Adipocyte (in vitro differentiated cells): ENCODE measurements at regions not wholly inside any gene's neighbourhood (a gene's known extent, or its start where the extent isn't known, plus 50 kb on each side); places are given as distances from the start of the nearest gene placed in this dataset.

ENCODE experiments used
- DNase-seq: peaks from one replicate; pipeline ENCODE4 v3.0.0-alpha.2; 2015; ENCODE audit warnings: low read depth
- H3K27me3 ChIP-seq: replicated peaks from 2 replicates; pipeline ENCODE4 v1.7.0; 2013; ENCODE audit warnings: mild to moderate bottlenecking, low read length, moderate library complexity; ENCODE audit not compliant: control insufficient read depth, insufficient read depth
- H3K36me3 ChIP-seq: 2 replicates; pipeline ENCODE4 v1.7.0; 2013; ENCODE audit warnings: low read length, mild to moderate bottlenecking, moderate library complexity; ENCODE audit not compliant: control insufficient read depth, insufficient read depth, severe bottlenecking
- H3K4me1 ChIP-seq: 2 replicates; pipeline ENCODE4 v1.7.0; 2013; ENCODE audit warnings: mild to moderate bottlenecking, low read length, moderate library complexity; ENCODE audit not compliant: control insufficient read depth, insufficient read depth
- H3K4me3 ChIP-seq: 2 replicates; pipeline ENCODE4 v1.7.0; 2013; ENCODE audit warnings: mild to moderate bottlenecking, low read length, moderate library complexity
- H3K9ac ChIP-seq: 2 replicates; pipeline ENCODE4 v1.7.0; 2013; ENCODE audit warnings: mild to moderate bottlenecking, low read length, moderate library complexity
- H3K9me3 ChIP-seq: 2 replicates; pipeline ENCODE4 v1.7.0; 2013; ENCODE audit warnings: mild to moderate bottlenecking, low read length, moderate library complexity; ENCODE audit not compliant: control insufficient read depth

DNA sequence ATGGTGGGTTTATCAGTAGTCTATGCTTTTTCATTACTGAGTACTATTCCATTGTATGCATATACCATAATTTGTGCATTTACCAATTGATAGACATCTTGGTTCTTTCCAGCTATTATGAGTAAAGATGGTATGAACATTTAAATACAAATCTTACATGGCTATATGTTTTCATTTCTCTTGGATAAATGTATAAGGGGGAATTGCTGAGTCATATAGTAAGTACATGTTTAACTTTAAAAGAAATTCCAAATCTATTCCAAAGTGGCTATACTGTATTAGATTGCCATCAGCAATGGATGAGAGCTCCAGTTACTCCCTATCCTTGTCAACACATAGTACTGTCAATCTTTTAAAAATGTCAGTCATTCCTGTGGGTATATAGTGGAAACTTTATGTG, 243.9 kb downstream of the CDCA7 start:
- no peaks in the 10 kb centered on the region for H3K9me3 ChIP-seq

DNA sequence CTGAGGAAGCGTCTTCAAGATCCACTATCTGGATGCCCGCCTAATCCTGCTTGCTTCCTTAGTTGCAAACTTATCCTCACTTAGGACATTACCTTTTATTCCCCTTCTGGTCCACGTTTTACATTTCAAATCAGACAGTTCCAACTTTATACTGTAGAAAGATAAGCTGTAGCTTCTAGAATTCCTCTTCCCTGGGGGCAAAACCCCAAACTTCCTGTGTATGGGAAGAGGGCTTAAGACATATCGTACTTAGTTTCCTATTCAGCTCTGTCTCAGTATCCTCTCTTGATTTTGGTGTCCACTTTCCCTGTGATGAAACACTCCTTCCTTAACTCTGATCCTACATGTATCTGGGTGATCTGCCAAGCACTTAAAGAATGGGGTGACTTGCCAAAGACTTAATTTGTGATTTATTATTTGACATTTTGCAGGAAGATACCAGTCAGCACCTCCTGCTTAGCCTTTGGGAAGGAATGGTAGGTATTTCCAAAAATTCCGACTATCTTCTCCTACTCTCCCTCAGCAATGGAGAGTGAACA, 245.2 kb downstream of the CDCA7 start:
- no peaks in the 10 kb centered on the region for H3K36me3 ChIP-seq
- no peaks in the 10 kb centered on the region for H3K9me3 ChIP-seq
- no peaks in the 10 kb centered on the region for H3K4me1 ChIP-seq
- H3K9ac ChIP-seq, result no peak overlapping the region
- no peak overlapping the region for H3K4me3 ChIP-seq
- DNase-seq, result no peak
- no peaks in the 10 kb centered on the region for H3K27me3 ChIP-seq

More for the DNA sequence above, 243.9 kb downstream of the CDCA7 start:
- H3K36me3 ChIP-seq, result no peaks in the 10 kb centered on the region
- DNase-seq, result no peak
- no peaks in the 10 kb centered on the region for H3K4me1 ChIP-seq
- H3K27me3 ChIP-seq, result no peaks in the 10 kb centered on the region
- H3K9ac ChIP-seq, result no peak overlapping the region
- no peak overlapping the region for H3K4me3 ChIP-seq

DNA sequence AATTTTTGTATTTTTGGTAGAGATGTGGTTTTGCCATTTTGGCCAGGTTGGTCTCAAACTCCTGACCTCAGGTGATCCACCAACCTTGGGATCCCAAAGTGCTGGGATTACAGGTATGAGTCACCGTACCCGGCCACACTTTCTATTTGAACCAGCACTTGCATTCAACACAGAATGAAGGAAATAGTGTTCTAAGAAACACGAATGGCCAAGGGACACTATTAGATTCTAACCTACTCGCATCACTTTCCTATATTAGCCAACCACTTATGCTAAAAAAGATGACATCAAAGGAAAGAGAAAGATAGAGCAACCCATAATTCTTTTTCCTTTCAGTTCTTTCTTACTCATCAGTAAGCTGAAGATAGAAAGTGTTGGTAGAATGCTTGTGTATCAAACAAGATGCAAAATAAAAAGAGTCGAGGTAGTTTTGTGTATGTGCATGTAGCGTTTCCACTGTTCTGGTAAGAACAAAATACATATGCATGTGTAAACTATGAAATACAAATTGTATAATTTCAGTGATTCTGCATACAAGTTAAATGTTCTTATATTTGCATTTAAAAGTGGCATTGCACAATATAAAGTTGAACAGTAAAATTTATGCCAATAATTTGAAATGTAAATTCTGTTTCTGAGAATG, 247.6 kb downstream of the CDCA7 start:
- DNase-seq, result no peak
- H3K27me3 ChIP-seq, result no peaks in the 10 kb centered on the region
- no peak overlapping the region for H3K4me3 ChIP-seq
- no peaks in the 10 kb centered on the region for H3K36me3 ChIP-seq
- no peaks in the 10 kb centered on the region for H3K9me3 ChIP-seq
- H3K9ac ChIP-seq, result no peak overlapping the region
- H3K4me1 ChIP-seq, result no peaks in the 10 kb centered on the region

DNA sequence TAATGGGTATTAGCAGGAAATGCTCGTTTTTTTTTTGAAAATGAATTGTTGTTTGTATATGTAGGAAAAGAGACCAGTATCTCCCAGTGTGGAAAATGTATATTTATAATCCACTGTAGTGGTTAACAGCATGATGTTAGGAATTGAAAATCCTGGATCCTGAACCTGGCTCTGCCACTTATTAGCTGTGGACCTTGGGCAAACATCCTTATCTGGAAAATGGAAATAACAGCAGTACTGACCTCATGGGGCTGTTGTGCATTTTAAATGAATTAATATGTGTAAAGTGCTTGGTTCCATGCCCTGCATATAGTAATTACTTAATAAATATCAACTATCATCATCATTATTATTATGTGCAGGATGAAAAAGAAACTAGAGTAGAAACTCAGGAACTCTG, 251.3 kb downstream of the CDCA7 start:
- Histone ChIP-seq H3K4me1 (no peaks in the 10 kb centered on the region), H3K36me3 (no peaks in the 10 kb centered on the region), H3K9ac (no peak overlapping the region), H3K27me3 (peaks cover 9% of the 10 kb centered on the region), H3K4me3 (no peak overlapping the region), H3K9me3 (no peaks in the 10 kb centered on the region)
- no peak for DNase-seq

DNA sequence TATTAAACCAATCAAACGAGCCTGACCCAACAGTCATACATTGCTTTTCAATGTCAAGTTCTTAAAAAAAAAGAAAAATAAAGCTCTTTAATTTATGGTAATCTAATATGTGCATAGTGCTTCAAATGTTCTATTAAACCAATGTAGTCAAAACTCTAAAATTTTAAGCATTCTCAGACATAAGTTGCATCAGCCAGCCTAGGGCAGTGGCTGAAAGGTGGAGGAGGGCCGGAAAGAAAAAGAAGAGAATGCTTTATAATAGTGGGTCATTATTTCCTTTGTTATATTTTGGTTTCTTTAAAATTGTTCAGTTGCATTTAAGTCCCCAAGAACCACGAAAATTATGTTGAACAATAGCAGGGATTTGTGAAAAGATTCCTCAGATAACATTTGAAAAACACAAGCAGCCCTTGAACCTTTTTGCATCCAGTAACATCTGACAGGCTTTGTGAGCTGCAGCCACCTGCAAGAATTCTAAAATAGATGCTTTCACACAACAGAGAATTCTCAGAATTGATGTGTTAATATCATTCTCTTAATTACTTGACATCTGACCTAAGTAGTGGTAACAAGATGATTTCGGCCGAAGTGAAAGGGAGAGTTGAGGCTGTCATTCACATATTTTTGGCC, 252.1 kb downstream of the CDCA7 start:
- H3K36me3 ChIP-seq, result no peaks in the 10 kb centered on the region

DNA sequence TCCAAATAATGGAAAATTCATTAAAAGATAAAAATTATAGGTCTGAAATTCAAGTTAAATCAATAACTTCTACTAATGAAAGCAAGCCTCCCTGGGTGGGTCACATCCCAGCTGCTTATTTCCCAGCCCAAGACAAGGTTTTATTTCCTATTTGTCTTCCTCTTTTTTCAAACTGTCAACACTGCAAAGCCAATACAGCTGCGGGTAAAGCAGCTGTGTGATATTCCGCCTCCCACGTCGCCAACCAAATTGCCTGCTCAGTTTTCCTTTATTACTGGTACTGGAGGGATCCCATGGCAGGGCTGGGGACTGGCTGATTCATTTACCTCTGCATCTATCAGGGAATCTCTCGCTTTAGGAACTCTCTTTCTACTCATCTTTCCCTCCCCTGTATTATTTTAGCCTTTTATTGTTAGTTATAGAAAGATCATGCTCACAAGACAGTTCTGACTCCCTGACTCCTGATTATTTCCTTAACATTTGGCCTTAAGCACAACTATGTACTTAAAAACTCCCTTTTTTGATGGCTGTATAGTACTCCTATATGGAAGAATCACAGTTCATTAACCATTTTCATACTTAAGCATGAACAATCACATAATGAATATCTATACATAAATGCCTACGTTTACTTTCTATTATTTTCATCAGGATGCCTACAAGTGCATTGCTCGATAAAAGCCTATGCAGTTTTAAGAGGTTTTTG, 253.1 kb downstream of the CDCA7 start:
- Histone ChIP-seq H3K9me3 (no peaks in the 10 kb centered on the region), H3K27me3 (peaks cover 15% of the 10 kb centered on the region), H3K9ac (no peak overlapping the region), H3K36me3 (no peaks in the 10 kb centered on the region), H3K4me3 (no peak overlapping the region), H3K4me1 (no peaks in the 10 kb centered on the region)
- no peak for DNase-seq

More for the DNA sequence above, 252.1 kb downstream of the CDCA7 start:
- H3K4me1 ChIP-seq, result no peaks in the 10 kb centered on the region
- H3K9ac ChIP-seq, result no peak overlapping the region
- peaks cover 14% of the 10 kb centered on the region for H3K27me3 ChIP-seq
- no peak overlapping the region for H3K4me3 ChIP-seq
- peak; percentile 9 for DNase-seq
- H3K9me3 ChIP-seq, result no peaks in the 10 kb centered on the region

DNA sequence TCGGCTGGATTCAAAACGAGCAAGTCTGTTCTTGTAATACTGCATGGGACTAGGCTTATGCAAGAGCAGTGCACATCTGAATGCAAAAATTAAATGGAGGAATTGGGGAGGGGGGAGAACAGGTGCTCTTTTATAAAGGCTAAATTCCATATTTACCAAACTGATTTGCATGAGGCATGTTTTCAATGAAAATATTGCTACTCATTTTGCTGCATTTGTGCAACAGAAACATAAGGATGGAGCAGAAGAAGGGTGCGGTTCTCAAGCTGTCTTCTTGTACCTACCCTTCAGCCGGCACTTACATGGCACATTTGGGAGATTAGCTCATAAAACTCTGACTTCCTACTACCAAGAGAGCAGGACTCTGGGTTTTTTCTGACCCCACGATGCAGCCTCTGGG, 256.4 kb downstream of the CDCA7 start:
- peaks cover 15% of the 10 kb centered on the region for H3K27me3 ChIP-seq
- no peak overlapping the region for H3K9ac ChIP-seq
- no peaks in the 10 kb centered on the region for H3K4me1 ChIP-seq
- H3K36me3 ChIP-seq, result no peaks in the 10 kb centered on the region
- peaks cover 2% of the 10 kb centered on the region for H3K9me3 ChIP-seq
- DNase-seq, result no peak
- no peak overlapping the region for H3K4me3 ChIP-seq

DNA sequence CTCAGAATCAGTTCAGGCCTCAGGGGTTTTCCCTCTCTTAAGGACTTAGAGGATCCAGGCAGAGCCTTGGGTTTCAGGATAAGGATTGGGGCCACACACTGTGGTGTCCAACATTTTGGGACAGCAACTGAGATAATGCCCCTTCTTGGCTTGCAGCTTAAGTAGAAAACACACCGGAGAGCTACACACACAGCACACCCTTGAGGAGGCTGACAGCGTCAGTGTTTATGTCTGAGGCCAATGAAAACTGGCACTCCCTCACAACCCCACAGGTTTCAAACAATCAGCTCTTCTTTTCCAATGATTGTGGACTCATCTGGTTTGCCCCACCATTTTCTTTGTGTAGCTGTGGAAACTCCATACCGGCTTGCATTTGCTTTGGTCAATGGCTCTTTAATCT, 257.7 kb downstream of the CDCA7 start:
- DNase-seq, result no peak
- no peaks in the 10 kb centered on the region for H3K36me3 ChIP-seq
- H3K27me3 ChIP-seq, result peaks cover 15% of the 10 kb centered on the region
- H3K9me3 ChIP-seq, result peaks cover 12% of the 10 kb centered on the region
- no peak overlapping the region for H3K4me3 ChIP-seq
- no peak overlapping the region for H3K9ac ChIP-seq
- no peaks in the 10 kb centered on the region for H3K4me1 ChIP-seq

DNA sequence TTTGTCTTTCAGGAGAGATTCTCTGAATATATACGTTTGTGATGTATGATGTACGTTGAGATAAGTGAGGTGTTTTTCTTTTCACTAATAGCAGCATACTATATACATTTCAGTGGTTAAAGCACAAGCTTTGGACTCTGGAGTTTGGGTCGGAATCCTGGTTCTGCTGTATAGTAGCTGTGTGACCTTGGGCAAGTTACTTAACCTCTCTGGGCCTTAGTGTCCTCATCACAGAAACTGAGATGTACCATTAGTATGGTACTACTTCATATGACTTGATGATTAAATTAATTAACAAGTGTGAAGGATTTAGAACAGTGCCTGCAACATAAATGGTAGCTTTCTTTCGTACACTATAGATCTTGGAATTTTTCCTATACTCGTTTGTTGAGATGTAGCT, 258.7 kb downstream of the CDCA7 start:
- H3K9ac ChIP-seq, result no peak overlapping the region
- H3K27me3 ChIP-seq, result peaks cover 15% of the 10 kb centered on the region
- H3K4me3 ChIP-seq, result no peak overlapping the region
- H3K36me3 ChIP-seq, result no peaks in the 10 kb centered on the region
- DNase-seq, result no peak
- H3K4me1 ChIP-seq, result no peaks in the 10 kb centered on the region
- peaks cover 12% of the 10 kb centered on the region for H3K9me3 ChIP-seq

DNA sequence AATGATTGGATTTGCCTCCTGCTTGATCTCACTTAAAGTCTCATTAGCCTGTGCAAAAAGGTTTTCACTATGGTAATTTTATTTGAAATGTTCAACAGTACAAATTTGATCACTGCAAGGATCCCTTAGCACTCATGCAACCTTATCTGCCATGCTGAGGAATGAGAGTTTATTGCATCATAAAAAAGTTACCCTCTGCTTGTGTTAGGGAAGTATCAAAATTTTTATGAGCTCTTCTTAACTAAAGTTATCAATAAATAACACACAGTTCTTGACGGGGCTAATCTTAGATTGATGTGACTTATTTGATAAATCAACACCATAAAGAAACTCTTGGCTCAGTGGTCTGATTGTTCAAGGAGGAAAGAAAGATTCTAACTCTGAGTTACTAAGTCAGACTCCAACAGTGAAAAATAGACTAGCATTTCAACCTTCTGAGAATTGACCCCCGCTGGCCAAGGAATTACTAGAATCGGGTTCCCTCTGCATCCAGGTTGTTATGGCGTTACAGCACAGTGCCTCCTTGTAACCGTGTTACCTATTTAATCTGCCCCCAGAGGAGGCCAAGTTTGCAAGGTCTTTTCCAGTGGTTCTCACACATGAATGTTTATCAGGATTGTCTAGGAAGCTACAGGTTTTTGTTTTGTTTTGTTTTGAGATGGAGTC, 259.7 kb downstream of the CDCA7 start:
- peaks cover 15% of the 10 kb centered on the region for H3K27me3 ChIP-seq
- DNase-seq, result peak; percentile 29
- no peak overlapping the region for H3K4me3 ChIP-seq
- no peaks in the 10 kb centered on the region for H3K36me3 ChIP-seq
- no peak overlapping the region for H3K9ac ChIP-seq
- peaks cover 12% of the 10 kb centered on the region for H3K9me3 ChIP-seq
- H3K4me1 ChIP-seq, result no peaks in the 10 kb centered on the region
